Thoracic aorta (tissue), 2 donors: ENCODE measurements at regions not wholly inside any gene's neighbourhood (a gene's known extent, or its start where the extent isn't known, plus 50 kb on each side); places are given as distances from the start of the nearest gene placed in this dataset.

ENCODE experiments used
- ATAC-seq: fragments of 150-250 bp; one replicate; pipeline ENCODE4 v1.8.0; 2017; ENCODE audit warnings: low read depth; ENCODE audit not compliant: insufficient number of reproducible peaks, low FRiP score
- DNase-seq: peaks from one replicate; pipeline ENCODE4 v3.0.0-alpha.2; 2020; ENCODE audit warnings: low spot score
- H3K27ac ChIP-seq, 2 donors: fragments of 200-600 bp; sonication (generic); 1 replicate in 1 of 2; 2 replicates in 1 of 2; pipeline ENCODE4 v1.5.1; 2016; ENCODE audit warnings: mild to moderate bottlenecking in 2 of 2, moderate library complexity in 2 of 2
- H3K27me3 ChIP-seq: fragments of 200-600 bp; sonication (generic); replicated peaks from 2 replicates; pipeline ENCODE4 v1.6.0; 2016; ENCODE audit warnings: mild to moderate bottlenecking; ENCODE audit not compliant: insufficient read depth
- H3K36me3 ChIP-seq: fragments of 200-600 bp; sonication (generic); one replicate; pipeline ENCODE4 v1.5.1; 2016
- H3K4me1 ChIP-seq, 2 donors: fragments of 200-600 bp; sonication (generic); 1 replicate in 1 of 2; 2 replicates in 1 of 2; pipeline versions ENCODE4 v1.5.1 to v1.6.0; 2016; ENCODE audit warnings: low read depth in 2 of 2, mild to moderate bottlenecking in 1 of 2; ENCODE audit not compliant: control insufficient read depth in 1 of 2
- H3K4me3 ChIP-seq: fragments of 200-600 bp; sonication (generic); 2 replicates; pipeline ENCODE4 v1.5.1; 2016; ENCODE audit warnings: mild to moderate bottlenecking
- H3K9me3 ChIP-seq: fragments of 200-600 bp; sonication (generic); 2 replicates; pipeline ENCODE4 v1.5.1; 2016
- CTCF ChIP-seq: fragments of 200-600 bp; sonication (generic); IDR thresholded peaks from one replicate; pipeline ENCODE4 v1.5.1; 2019; ENCODE audit warnings: antibody characterized with exemption

DNA sequence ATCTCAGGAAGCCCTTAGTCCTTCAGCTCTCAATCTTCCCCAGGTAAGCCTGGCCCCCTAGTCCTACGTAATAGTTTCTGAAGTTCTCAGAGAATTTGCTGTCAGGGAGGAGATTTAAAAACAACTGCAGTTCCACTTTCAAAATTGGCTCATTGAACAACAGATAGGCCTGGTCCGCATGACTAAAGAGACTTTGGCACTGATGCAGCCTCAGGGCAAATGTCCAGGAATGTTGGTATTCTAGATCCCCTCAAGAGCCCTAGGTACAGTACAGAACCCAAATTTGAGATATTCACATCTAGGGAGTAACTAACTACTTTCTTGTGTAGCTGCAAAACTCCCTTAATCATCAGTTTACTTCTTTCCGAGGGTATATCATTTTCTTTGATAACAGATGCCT, 162.8 kb downstream of the GABRG2 start:
- H3K4me3 ChIP-seq: no peak overlapping the region
- no peaks in the 10 kb centered on the region for H3K27me3 ChIP-seq
- no peak overlapping the region for H3K27ac ChIP-seq
- no peak for TF ChIP-seq CTCF
- no peaks in the 10 kb centered on the region for H3K9me3 ChIP-seq
- DNase-seq: no peak
- H3K4me1 ChIP-seq: no peaks in the 10 kb centered on the region
- no peaks in the 10 kb centered on the region for H3K36me3 ChIP-seq
- ATAC-seq: no peak

GRCh38 chr5:162231522-162231921, 163.9 kb downstream of the GABRG2 start:
- Histone ChIP-seq H3K9me3 (no peaks in the 10 kb centered on the region), H3K4me1 (no peaks in the 10 kb centered on the region), H3K27ac (no peak overlapping the region), H3K36me3 (no peaks in the 10 kb centered on the region), H3K4me3 (no peak overlapping the region), H3K27me3 (no peaks in the 10 kb centered on the region)
- DNase-seq (no peak), ATAC-seq (no peak)
- no peak for TF ChIP-seq CTCF

DNA sequence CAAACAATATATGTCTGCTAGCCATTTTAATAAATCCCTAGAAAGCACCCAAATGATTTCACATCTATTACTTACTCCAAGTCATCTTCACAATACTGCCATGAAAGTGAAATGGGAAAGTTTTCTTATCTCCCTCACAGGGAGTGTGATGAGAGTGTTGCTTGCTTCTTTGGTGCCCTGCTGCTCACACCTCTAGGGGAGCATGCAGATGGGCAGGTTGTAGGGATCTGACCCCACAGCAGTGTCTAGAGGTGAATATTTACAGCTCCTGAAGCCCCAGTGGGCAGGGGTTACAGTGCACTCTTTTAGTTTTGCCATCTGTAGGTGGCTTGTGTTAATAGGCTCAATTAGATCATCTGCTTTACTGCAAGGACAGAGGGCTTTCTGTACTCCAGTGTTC, 173.2 kb downstream of the GABRG2 start:
- H3K36me3 ChIP-seq: no peaks in the 10 kb centered on the region
- DNase-seq: no peak
- no peaks in the 10 kb centered on the region for H3K27me3 ChIP-seq
- H3K9me3 ChIP-seq: no peaks in the 10 kb centered on the region
- no peak overlapping the region for H3K4me3 ChIP-seq
- H3K4me1 ChIP-seq: no peaks in the 10 kb centered on the region
- no peak for TF ChIP-seq CTCF
- no peak for ATAC-seq
- no peak overlapping the region for H3K27ac ChIP-seq

GRCh38 chr5:162242416-162242815, 174.8 kb downstream of the GABRG2 start:
- Histone ChIP-seq H3K4me1 (no peaks in the 10 kb centered on the region), H3K4me3 (no peak overlapping the region), H3K27ac (no peak overlapping the region), H3K36me3 (no peaks in the 10 kb centered on the region), H3K27me3 (no peaks in the 10 kb centered on the region), H3K9me3 (no peaks in the 10 kb centered on the region)
- ATAC-seq: no peak
- DNase-seq: no peak
- TF ChIP-seq CTCF: no peak

- H3K4me1 ChIP-seq: no peaks in the 10 kb centered on the region
- TF ChIP-seq CTCF: no peak
- DNase-seq: no peak
- H3K27me3 ChIP-seq: no peaks in the 10 kb centered on the region
- no peak overlapping the region for H3K27ac ChIP-seq
- no peak overlapping the region for H3K4me3 ChIP-seq
- no peaks in the 10 kb centered on the region for H3K9me3 ChIP-seq
- no peak for ATAC-seq
- no peaks in the 10 kb centered on the region for H3K36me3 ChIP-seq
Observed at GRCh38 chr5:162243651-162244050, 176.1 kb downstream of the GABRG2 start.
